VCaP (cell line): ENCODE measurements at regions not wholly inside any gene's neighbourhood (a gene's known extent, or its start where the extent isn't known, plus 50 kb on each side); places are given as distances from the start of the nearest gene placed in this dataset.

ENCODE experiments used
- H3K27ac ChIP-seq: fragments of 450-650 bp; 2 replicates; pipeline ENCODE4 v1.5.1; 2017
- TF ChIP-seq, protein P1 (sequence below): fragments of 450-650 bp; conservative IDR thresholded peaks from 2 replicates; pipeline ENCODE4 v1.5.1; 2017; ENCODE audit warnings: mild to moderate bottlenecking, moderate library complexity

DNA sequence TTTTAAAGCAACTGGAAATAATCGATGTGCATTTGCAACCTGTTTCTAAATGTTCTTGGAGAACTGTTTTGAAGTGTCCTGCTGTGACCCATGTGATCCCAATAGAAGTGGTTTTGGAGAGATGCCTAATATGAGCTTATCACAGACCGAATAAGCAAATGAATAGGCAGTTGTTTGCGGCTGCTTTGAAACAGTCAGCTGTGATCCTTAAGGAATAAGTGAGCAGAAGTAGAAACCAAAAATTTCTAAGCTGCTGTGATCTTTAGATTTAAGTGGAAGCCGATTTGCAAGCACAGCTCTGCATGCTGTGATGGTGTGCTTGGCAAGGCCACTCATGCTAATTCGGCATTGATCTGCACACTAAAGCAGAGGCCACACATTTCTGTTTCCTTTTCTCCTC, 329.5 kb upstream of the DUSP10 start:
- no peak overlapping the region for H3K27ac ChIP-seq
- TF ChIP-seq, protein P1, sequence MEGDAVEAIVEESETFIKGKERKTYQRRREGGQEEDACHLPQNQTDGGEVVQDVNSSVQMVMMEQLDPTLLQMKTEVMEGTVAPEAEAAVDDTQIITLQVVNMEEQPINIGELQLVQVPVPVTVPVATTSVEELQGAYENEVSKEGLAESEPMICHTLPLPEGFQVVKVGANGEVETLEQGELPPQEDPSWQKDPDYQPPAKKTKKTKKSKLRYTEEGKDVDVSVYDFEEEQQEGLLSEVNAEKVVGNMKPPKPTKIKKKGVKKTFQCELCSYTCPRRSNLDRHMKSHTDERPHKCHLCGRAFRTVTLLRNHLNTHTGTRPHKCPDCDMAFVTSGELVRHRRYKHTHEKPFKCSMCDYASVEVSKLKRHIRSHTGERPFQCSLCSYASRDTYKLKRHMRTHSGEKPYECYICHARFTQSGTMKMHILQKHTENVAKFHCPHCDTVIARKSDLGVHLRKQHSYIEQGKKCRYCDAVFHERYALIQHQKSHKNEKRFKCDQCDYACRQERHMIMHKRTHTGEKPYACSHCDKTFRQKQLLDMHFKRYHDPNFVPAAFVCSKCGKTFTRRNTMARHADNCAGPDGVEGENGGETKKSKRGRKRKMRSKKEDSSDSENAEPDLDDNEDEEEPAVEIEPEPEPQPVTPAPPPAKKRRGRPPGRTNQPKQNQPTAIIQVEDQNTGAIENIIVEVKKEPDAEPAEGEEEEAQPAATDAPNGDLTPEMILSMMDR = no peak

DNA sequence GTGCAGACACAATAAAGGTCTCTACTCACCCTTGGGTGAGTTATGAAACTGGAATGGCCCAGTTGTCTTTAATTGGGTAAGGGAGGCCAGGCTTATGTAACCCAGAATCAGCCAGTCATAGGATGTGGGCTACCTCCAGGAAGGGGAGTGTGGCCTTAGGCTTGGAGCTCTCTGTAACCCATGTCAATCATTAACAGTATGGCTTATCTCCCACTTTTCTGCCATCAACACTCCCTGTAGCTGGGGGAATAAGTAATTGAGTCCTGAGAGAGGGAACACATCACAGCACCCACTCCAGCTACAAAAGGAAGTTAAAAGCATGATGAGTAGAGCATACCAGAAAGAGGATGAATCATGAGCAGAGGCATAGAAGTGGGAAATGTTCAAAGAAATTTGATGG, 327.0 kb upstream of the DUSP10 start:
- no peak overlapping the region for H3K27ac ChIP-seq
- TF ChIP-seq, protein P1 = no peak

DNA sequence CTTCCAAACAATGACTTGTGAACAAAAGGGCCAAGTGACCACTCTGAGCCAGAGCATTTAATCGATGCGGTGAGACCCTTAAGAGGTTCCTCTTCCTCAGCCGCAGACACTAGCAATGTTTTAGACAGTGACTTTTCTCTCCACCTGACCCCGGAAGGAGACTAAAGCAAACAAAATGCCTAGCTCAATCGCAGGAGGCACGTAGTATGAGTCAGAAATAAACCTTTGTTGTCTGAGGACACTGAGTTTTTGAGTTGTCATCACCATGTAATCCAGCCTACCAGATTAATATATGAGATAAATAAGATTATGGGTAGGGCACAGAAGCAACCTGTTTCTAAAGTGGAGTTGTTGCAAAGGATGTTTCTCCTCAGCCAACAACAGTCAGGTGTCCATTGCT, 326.2 kb upstream of the DUSP10 start:
- no peak overlapping the region for H3K27ac ChIP-seq
- TF ChIP-seq, protein P1 = no peak

DNA sequence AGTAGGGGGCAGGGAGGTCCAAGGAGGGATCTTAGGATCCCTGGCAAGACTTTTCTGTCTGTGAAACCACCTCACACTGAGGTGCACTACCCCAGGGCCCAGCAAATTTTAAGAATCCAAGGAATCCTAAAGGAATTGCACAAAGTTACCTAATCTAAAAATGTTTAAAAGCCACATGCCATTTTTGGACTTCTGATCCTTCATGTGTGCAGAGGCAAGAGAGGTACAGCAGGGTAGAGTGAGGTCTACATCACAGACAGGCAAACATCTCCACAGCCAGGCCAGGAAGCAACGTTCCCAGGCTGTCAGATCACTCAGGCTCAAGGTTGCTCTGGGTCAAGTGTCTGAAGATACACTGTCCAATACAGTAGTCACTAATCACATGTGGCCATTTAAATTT, 324.6 kb upstream of the DUSP10 start:
- TF ChIP-seq, protein P1 = no peak

DNA sequence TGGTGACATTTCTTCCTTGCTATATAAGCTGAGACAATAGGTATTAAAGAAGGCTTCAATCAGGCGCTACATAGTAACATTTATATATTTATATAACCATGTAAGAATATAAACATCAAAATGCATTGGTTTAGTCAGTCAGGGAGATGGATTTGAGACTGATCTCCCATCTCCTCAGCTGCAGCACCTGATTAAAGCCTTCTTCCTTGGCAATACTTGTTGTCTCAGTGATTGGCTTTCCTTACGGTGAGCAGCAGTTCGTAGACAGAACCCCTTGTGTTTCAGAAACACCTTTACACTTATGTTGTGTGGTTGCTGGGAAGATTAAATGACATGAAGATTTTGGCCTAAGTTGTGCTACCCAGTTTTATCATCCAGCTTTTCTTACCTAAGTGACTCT, 323.3 kb upstream of the DUSP10 start:
- H3K27ac ChIP-seq = no peak overlapping the region
- TF ChIP-seq, protein P1 = no peak

More for the DNA sequence above, 324.6 kb upstream of the DUSP10 start:
- H3K27ac ChIP-seq = no peak overlapping the region

DNA sequence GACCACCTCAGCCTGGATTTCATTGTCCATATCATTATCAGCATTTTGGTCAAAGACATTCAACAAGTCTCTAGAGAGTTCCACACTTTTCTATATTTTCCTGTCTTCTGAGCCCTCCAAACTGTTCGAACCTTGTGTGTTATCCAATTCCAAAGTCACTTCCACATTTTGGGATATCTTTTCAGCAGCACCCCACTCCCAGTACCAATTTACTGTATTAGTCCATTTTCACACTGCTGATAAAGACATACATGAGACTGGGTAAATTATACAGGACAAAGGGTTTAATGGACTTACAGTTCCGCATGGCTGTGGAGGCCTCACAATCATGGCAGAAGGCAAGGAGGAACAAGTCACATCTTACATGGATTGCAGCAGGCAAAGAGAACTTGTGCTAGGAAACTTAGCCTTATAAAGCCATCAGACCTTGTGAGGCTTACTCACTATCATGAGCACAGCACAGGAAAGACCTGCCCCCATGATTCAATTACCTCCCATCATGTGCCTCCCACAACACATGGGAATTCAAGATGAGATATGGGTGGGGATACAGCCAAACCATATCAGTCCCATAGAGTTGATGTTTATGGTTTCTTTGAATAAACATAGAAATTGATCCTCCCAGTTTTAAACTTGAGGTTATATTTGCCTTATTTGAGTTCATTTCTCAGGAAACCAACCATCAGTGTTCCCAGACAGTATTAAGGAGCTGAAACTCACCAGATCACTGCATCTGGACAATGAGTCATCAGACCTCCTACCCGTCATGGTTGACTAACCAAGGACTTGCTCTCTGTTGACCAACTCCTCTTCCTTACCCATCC, 322.7 kb upstream of the DUSP10 start:
- no peak overlapping the region for H3K27ac ChIP-seq
- TF ChIP-seq, protein P1 = no peak

DNA sequence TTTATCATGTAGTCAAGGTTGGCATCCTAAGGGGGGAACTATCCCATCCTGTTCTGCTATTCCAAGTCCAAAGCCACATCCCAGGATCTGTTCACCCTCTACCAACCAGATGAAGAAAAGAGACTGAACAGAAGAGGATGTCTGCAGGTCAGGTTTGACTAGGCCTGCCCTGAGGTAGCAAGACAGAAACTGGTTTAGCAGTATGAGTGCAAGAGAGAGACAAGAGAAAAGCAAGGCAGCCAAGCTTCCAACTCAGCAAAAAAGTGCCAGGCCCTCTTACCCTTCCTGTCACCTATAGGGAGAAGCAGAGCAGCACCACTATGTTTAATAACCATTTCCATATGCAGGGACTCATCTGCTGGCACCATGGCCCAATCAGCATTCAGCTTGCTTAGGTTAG, 320.8 kb upstream of the DUSP10 start:
- no peak overlapping the region for H3K27ac ChIP-seq
- TF ChIP-seq, protein P1 = no peak
